HG03039 (cell line): ENCODE measurements at regions not wholly inside any gene's neighbourhood (a gene's known extent, or its start where the extent isn't known, plus 50 kb on each side); places are given as distances from the start of the nearest gene placed in this dataset.

Experiments
- ATAC-seq: cut with Tn5 transposase; IDR thresholded peaks from one replicate; pipeline ENCODE4 v1.9.1; 2021; ENCODE audit warnings: mild to moderate bottlenecking, moderate library complexity; ENCODE audit not compliant: unreplicated experiment

GRCh38 chr17:70774339-70775117 is 605.2 kb downstream of the KCNJ2 start:
- ATAC-seq = no peak

DNA sequence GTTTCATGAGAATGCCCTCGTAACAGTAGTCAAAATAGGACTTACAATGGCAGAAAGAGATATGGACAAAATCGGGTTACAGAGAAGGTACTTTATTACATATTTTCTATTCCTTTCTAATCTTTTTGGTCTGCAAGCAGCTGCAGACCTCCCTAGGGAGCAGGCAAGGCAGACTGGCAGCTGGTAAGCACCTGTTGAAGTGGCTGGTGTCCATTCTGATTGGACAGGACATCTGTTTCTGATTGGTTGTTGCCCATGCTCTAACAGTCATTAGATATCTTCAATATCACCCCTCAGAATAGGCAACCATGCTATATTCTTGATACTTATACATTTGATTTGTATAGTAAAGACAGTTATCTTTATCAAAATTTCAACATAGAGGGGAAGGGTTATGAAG is 606.3 kb downstream of the KCNJ2 start:
- ATAC-seq = no peak

DNA sequence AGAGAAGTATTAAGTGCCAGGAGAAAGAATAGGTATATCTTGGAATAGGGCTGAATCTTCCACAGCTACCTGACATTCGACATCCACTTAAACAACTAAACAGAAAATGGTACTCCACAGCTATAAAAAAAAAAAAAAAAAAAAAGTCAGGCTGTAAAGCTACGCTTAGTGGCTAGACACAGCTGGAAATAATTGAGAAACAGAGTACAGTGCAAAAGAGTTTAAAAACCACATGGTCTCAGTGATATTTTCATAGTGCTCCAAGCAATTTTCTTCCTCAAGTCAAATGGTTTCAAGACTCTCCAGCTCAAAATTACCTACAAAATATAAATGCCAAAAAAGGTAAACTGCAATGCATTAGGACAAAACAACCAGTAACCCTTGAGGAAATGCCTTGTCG is 607.1 kb downstream of the KCNJ2 start:
- ATAC-seq = no peak

DNA sequence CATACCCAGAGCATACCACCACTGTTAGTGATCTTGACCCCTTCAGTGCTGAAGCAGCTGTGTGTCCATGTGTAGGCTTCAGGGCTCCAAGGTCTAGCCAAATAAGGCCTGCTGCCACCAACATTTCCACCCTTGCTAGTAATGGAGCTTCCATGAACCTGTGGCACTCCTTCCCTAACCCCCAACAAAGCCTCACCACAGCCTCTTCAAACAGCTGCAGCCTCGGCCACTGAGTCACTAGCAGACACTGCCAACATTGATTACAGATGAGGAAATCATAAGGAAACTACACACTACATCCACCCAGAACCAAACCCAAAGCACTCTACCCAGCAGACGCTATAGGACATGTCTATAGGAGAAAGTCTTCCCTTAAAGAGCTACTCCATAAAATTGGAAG is 610.7 kb downstream of the KCNJ2 start:
- no peak for ATAC-seq

DNA sequence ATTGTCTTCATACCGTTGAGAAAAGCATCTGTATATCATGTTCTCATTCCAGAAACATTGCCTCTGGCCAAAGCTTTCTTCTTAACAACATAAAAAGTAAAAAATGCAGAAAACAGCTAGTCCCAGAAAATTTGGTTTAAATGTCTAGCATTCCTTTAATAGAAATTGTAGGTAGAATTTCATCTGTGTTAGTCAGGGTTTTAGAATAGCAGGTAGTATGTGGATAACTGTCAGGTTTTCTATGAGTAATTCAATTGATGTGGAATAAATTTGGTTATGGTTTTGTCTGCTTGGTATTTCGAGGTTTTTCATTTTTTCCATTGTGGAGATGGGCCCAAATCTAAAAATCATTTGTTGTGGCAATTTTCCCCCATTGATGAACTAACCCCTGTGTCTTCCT is 616.7 kb downstream of the KCNJ2 start:
- no peak for ATAC-seq

- no peak for ATAC-seq
Measured at GRCh38 chr17:70787721-70788300, 618.5 kb downstream of the KCNJ2 start.

GRCh38 chr17:70791748-70792443 is 622.6 kb downstream of the KCNJ2 start:
- ATAC-seq = no peak

DNA sequence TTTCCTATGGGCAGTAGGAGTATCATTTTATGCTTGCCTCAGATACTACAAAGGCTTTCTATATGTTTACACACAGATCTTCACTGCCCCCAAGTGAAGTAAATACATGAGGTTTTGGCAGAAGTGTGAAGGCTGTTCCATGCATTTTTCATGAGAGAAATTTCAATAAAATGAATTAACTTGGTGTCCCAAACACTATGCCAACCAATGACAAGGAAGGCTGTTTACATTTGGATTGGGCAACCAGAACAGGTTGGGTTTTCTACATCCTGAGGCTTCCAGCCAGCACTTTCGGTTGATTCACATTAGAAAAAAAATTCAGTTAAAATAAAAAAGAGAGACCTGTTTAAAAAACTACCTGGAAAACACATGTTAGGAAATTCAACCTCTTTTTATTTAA is 625.4 kb downstream of the KCNJ2 start:
- no peak for ATAC-seq

- no peak for ATAC-seq
Measured at GRCh38 chr17:70795620-70796019, 626.3 kb downstream of the KCNJ2 start.

- ATAC-seq = no peak
Measured at GRCh38 chr17:70796757-70797156, 627.4 kb downstream of the KCNJ2 start.

DNA sequence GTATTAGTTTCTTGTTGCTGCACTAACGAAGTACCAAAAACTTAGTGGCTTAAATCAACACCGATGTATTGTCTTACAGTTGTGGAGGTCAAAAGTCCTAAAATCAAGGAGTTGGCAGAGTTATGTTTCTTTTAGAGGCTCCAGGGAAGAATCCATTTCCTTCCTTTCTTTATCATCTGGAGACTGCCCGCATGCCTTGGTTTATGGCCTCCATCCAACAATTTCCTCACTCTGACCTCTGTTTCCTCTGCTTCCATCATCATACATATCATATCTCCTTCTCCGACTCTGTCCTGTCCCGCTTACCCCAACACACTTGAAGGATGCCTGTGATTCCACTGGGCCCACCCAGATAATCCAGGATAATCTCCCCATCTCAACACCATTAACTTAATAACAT is 627.8 kb downstream of the KCNJ2 start:
- ATAC-seq = no peak

- no peak for ATAC-seq
Measured at GRCh38 chr17:70804161-70804560, 634.8 kb downstream of the KCNJ2 start.

DNA sequence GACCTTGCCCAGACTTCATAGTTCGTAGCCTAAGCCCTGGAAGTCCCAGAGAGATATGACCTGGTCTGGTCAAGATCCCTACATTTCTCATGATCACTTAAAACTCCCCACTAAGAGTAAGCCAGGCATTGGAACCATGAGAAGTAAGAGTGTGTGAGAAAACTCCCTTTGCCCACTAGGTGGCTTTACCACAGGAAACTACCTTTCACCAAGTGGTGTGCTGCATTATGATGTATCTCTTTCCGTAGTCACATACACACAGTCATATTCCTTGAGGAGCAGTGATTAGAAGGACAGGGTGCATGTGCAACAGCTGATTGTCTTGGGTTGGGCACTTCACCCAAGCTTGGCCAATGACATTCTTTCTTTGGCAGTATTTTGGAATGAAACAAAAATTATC is 639.3 kb downstream of the KCNJ2 start:
- ATAC-seq = no peak

DNA sequence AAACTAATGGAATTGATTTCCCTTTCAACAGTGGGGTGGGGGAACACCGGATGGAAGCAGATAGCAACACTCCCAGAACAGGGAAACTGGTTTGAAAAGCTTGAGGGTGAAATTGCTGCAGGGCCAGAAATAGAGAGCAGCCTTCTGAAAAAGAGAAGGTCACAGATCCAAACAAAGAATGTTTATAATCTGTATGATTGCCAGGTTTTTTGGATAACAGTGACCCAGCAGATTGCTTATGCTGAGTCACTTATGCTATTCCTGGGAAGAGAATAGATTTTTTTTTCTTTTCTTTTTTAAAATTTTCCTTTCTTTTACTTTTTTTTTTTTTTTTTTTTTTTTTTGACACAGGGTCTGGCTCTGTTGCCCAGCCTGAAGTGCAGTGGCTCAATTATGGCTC is 641.3 kb downstream of the KCNJ2 start:
- no peak for ATAC-seq

GRCh38 chr17:70813355-70813930 is 644.1 kb downstream of the KCNJ2 start:
- ATAC-seq = no peak

DNA sequence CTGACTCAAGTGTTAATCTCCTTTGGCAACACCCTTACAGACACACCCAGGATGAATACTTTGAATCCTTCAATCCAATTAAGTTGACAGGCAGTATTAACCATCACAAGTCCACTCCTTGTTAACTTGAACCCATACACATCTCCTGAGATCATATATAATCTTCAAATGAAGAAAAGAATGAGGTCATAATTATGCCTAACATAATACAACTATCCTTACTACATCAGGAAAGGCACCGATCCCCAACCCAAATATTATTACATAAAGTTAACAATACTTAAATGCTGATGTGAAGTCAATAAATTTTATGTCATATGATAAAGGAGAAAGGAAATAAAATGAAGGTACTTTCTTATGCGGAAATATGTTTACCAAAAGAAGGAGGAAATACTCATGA is 649.9 kb downstream of the KCNJ2 start:
- no peak for ATAC-seq

GRCh38 chr17:70820276-70820675 is 650.9 kb downstream of the KCNJ2 start:
- ATAC-seq = no peak

- ATAC-seq = no peak
Measured at GRCh38 chr17:70825321-70826125, 656.2 kb downstream of the KCNJ2 start.

- ATAC-seq = no peak
Measured at GRCh38 chr17:70829876-70830275, 660.5 kb downstream of the KCNJ2 start.

- ATAC-seq = no peak
Measured at GRCh38 chr17:70834039-70834438, 664.7 kb downstream of the KCNJ2 start.

DNA sequence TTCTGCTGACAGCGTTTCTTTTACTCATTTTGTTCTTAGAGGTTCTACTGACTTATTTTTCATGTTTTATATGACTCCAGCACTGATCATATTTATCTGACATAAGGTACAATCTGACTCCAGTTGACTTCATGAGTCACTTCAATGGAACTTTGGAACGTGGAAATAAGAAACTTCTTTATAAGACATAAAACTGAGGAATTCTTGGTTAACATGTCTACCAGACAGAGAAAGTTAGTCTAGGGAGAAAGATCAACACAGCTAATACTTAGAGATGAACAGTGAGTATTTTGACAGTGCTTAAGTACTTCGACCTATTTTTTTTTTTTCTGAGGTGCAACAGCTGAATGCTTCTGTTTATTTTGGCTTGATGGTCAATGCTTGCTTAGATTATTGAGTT is 679.5 kb downstream of the KCNJ2 start:
- no peak for ATAC-seq
